ENCODE measurements at regions not wholly inside any gene's neighbourhood (a gene's known extent, or its start where the extent isn't known, plus 50 kb on each side); places are given as distances from the start of the nearest gene placed in this dataset.

- TF ChIP-seq, protein P1, sequence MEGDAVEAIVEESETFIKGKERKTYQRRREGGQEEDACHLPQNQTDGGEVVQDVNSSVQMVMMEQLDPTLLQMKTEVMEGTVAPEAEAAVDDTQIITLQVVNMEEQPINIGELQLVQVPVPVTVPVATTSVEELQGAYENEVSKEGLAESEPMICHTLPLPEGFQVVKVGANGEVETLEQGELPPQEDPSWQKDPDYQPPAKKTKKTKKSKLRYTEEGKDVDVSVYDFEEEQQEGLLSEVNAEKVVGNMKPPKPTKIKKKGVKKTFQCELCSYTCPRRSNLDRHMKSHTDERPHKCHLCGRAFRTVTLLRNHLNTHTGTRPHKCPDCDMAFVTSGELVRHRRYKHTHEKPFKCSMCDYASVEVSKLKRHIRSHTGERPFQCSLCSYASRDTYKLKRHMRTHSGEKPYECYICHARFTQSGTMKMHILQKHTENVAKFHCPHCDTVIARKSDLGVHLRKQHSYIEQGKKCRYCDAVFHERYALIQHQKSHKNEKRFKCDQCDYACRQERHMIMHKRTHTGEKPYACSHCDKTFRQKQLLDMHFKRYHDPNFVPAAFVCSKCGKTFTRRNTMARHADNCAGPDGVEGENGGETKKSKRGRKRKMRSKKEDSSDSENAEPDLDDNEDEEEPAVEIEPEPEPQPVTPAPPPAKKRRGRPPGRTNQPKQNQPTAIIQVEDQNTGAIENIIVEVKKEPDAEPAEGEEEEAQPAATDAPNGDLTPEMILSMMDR (IDR thresholded peaks at IDR 0.05) = no peak
- no peak for TF ChIP-seq EZH2 (IDR thresholded peaks at IDR 0.05; ENCODE audit: borderline replicate concordance, insufficient read depth, low read depth, low read length, poor library complexity, severe bottlenecking)
Measured at GRCh38 chr3:101936419-101937356, 87.4 kb downstream of the NFKBIZ start.

All from B cell (primary cell).